Gastroesophageal sphincter (tissue), 4 donors: ENCODE measurements at regions not wholly inside any gene's neighbourhood (a gene's known extent, or its start where the extent isn't known, plus 50 kb on each side); places are given as distances from the start of the nearest gene placed in this dataset.

Experiments
- ATAC-seq: fragments of 150-250 bp; one replicate; pipeline ENCODE4 v1.9.1; 2016; ENCODE audit warnings: mild to moderate bottlenecking, moderate library complexity
- H3K27ac ChIP-seq, 4 donors: fragments of 200-600 bp; sonication (generic) in 3 of 4; 1 replicate in 3 of 4; 2 replicates in 1 of 4; pipeline ENCODE4 v1.5.1; 2016 to 2019
- H3K27me3 ChIP-seq: fragments of 200-600 bp; sonication (generic); one replicate; pipeline ENCODE4 v1.5.1; 2019
- H3K36me3 ChIP-seq, 2 donors: fragments of 200-600 bp; sonication (generic); one replicate each; pipeline ENCODE4 v1.5.1; 2019; ENCODE audit warnings: control low read depth in 1 of 2
- H3K4me1 ChIP-seq, 3 donors: fragments of 200-600 bp; sonication (generic); 1 replicate in 2 of 3; 2 replicates in 1 of 3; pipeline ENCODE4 v1.5.1; 2016 to 2019; ENCODE audit warnings: control low read depth in 2 of 3
- H3K4me3 ChIP-seq, 2 donors: fragments of 200-600 bp; sonication (generic); one replicate each; pipeline ENCODE4 v1.5.1; 2019; ENCODE audit warnings: mild to moderate bottlenecking in 1 of 2, moderate library complexity in 1 of 2
- H3K9me3 ChIP-seq, 3 donors: fragments of 200-600 bp; sonication (generic); one replicate each; pipeline ENCODE4 v1.5.1; 2017 to 2019; ENCODE audit warnings: control low read depth in 2 of 3
- EP300 ChIP-seq: sonication (generic); formaldehyde crosslinking; IDR thresholded peaks from one replicate; pipeline ENCODE4 v1.6.1; 2017; ENCODE audit warnings: antibody characterized with exemption, mild to moderate bottlenecking
- POLR2A ChIP-seq, 2 donors: fragments of 450-650 bp; IDR thresholded peaks; one replicate each; pipeline ENCODE4 v1.6.1; 2017; ENCODE audit warnings: antibody characterized with exemption in 2 of 2, mild to moderate bottlenecking in 2 of 2, moderate library complexity in 1 of 2
- POLR2AphosphoS5 ChIP-seq: sonication (generic); formaldehyde crosslinking; IDR thresholded peaks from one replicate; pipeline ENCODE4 v1.6.1; 2017; ENCODE audit warnings: antibody characterized with exemption
- WGBS, 2 donors: methylation state at CpG; one replicate each; pipeline ENCODE4 v1.1.5; 2018; ENCODE audit warnings: low coverage in 1 of 2; 5-methylcytosine and 5-hydroxymethylcytosine counted together
- TF ChIP-seq, protein P1 (sequence below), 4 experiments: fragments of 200-600 bp in 2 of 4; fragments of 450-650 bp in 2 of 4; sonication (generic) in 1 of 4; IDR thresholded peaks; one replicate each; pipeline ENCODE4 v1.5.1; 2017 to 2019; ENCODE audit warnings: antibody characterized with exemption in 4 of 4, mild to moderate bottlenecking in 2 of 4, moderate library complexity in 2 of 4

DNA sequence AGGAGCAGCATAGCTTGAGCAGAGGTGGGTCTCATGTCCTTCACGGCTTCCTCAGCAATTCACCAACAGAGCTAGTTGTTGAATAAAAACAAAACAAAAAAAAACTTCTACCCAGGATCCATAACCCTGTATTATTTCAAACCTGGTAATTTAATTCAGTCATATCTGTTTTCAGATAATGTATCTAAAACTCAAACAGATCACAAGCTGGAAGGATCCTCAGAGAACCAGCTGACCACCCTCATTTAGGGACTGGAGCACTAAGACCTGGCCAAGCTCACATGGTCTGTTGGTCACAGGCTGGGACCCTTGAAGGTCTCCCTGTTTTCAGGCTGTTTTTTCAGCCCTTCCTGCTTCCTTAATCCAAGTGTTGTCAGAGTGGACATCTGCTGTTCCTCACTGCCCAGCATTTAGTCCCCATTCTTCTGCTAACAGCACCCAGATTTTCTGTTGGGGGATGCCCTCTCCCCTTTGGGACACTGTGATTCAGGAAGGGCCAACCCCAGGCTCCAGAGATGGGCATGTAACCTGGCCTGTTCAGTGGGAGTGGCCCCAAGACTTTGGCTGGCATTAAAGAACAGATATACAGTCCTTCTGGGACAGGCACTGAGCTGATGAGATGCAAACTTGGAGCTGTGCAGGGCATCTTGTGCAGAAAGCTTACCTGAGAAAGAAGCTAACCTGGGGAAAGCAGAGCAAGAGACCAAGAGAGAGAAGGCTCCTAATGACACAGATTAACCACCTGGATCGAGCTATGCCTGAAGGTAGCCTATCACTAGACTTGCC is 78.8 kb upstream of the SPATA12 start:
- Histone ChIP-seq H3K27ac (no peak overlapping the region), H3K9me3 (no peaks in the 10 kb centered on the region), H3K4me3 (no peak overlapping the region), H3K27me3 (no peaks in the 10 kb centered on the region), H3K4me1 (peaks cover 0 to 30% (median 9%) of the 10 kb centered on the region in 3 donors), H3K36me3 (no peaks in the 10 kb centered on the region)
- TF ChIP-seq POLR2A (IDR thresholded peaks at IDR 0.05): no peak
- TF ChIP-seq EP300: no peak
- TF ChIP-seq POLR2AphosphoS5: no peak
- TF ChIP-seq, protein P1, sequence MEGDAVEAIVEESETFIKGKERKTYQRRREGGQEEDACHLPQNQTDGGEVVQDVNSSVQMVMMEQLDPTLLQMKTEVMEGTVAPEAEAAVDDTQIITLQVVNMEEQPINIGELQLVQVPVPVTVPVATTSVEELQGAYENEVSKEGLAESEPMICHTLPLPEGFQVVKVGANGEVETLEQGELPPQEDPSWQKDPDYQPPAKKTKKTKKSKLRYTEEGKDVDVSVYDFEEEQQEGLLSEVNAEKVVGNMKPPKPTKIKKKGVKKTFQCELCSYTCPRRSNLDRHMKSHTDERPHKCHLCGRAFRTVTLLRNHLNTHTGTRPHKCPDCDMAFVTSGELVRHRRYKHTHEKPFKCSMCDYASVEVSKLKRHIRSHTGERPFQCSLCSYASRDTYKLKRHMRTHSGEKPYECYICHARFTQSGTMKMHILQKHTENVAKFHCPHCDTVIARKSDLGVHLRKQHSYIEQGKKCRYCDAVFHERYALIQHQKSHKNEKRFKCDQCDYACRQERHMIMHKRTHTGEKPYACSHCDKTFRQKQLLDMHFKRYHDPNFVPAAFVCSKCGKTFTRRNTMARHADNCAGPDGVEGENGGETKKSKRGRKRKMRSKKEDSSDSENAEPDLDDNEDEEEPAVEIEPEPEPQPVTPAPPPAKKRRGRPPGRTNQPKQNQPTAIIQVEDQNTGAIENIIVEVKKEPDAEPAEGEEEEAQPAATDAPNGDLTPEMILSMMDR (IDR thresholded peaks at IDR 0.05): no peak
- 43 to 94% methylated on average over 2 of the region's 2 CpGs for WGBS, 2 donors
- no peak for ATAC-seq

DNA sequence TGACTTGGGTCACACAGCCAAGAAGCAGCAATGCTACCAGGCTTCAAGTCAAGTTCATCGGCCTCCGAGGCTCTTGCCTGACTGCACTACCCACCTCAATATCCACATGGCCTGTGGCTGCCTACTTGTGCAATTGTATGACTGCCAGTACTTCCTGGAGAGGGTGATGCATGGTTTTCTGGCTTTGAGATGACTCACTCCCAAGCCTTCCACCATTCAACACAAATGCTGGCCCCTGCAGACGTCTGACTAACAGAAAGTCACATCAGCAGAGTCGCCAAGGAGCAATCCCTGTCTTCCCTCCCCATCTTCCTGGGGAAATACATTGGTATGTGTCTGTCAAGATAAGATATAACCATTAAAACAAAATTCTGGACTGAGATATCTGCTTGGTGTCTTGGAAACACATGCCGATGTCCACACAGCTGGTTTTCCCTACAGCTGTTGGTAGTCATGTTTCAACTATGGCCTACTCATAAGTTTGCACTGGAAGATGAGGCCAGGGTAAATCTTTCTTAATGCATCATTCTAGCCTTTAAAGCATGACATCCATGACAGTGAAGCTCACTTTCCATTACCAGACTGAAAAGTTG is 79.6 kb upstream of the SPATA12 start:
- peaks cover 0 to 24% (median 7%) of the 10 kb centered on the region in 3 donors for H3K4me1 ChIP-seq
- no peaks in the 10 kb centered on the region for H3K9me3 ChIP-seq
- H3K4me3 ChIP-seq: no peak overlapping the region
- ATAC-seq: peak; percentile 83
- no peaks in the 10 kb centered on the region for H3K36me3 ChIP-seq
- H3K27ac ChIP-seq: no peak overlapping the region
- no peak for TF ChIP-seq POLR2A (IDR thresholded peaks at IDR 0.05)
- TF ChIP-seq, protein P1 (IDR thresholded peaks at IDR 0.05): no peak
- TF ChIP-seq POLR2AphosphoS5: peak; percentile 50
- no peak for TF ChIP-seq EP300
- 43 to 52% methylated on average over 3 to 5 of the region's 5 CpGs for WGBS, 2 donors
- no peaks in the 10 kb centered on the region for H3K27me3 ChIP-seq

DNA sequence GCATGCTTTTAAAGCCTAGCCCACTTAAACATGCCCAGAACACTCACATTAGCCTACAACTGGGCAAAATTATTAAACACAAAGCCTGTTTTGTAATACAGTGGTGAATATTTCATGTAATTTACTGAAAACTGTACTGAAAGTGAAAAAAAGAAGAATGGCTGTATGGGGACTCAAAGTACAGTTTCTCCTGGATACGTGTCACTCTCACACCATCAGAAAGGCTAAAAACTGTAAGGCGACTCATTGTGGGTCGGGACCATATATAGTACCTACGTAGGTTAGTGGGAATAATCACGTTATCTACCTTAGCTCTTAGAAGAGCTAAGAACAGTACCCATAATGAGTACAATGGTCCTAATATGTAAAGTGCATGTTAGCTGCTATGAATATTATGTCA is 80.2 kb upstream of the SPATA12 start:
- WGBS, 2 donors: 94% methylated on average over 5 of the region's 5 CpGs

DNA sequence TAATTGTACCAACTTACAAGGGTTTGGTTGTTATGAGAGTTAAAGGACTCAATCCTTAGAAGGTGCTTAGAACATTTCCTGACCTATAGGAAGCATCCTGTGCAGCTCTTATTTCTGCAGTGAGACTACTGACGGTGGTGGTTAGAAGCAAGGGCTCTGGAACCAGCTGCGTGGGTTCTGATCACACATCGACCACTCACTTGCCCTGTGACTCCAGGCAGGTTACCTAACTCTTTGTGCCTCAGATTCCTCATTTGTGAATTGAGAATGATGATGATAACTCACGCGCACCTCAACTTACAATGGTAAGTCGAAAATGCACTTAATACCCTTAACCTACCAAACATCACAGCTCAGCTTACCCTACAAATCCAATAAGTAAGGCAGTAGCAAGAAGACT is 80.7 kb upstream of the SPATA12 start:
- peaks cover 0 to 13% (median 3%) of the 10 kb centered on the region in 3 donors for H3K4me1 ChIP-seq
- no peak for ATAC-seq
- TF ChIP-seq, protein P1 (IDR thresholded peaks at IDR 0.05): no peak
- TF ChIP-seq POLR2AphosphoS5 (no peak), POLR2A (IDR thresholded peaks at IDR 0.05) (no peak), EP300 (no peak)
- 81 to 100% methylated on average over 3 to 5 of the region's 6 CpGs for WGBS, 2 donors
- H3K27me3 ChIP-seq: no peaks in the 10 kb centered on the region
- H3K36me3 ChIP-seq: no peaks in the 10 kb centered on the region
- no peak overlapping the region for H3K27ac ChIP-seq
- H3K4me3 ChIP-seq: no peak overlapping the region
- no peaks in the 10 kb centered on the region for H3K9me3 ChIP-seq

More for the DNA sequence above, 80.2 kb upstream of the SPATA12 start:
- Histone ChIP-seq H3K4me1 (peaks cover 0 to 18% (median 3%) of the 10 kb centered on the region in 3 donors), H3K36me3 (no peaks in the 10 kb centered on the region), H3K4me3 (no peak overlapping the region), H3K27me3 (no peaks in the 10 kb centered on the region), H3K9me3 (no peaks in the 10 kb centered on the region), H3K27ac (no peak overlapping the region)
- TF ChIP-seq POLR2A (IDR thresholded peaks at IDR 0.05) (no peak), POLR2AphosphoS5 (no peak), EP300 (no peak)
- TF ChIP-seq, protein P1 (IDR thresholded peaks at IDR 0.05): no peak
- no peak for ATAC-seq

DNA sequence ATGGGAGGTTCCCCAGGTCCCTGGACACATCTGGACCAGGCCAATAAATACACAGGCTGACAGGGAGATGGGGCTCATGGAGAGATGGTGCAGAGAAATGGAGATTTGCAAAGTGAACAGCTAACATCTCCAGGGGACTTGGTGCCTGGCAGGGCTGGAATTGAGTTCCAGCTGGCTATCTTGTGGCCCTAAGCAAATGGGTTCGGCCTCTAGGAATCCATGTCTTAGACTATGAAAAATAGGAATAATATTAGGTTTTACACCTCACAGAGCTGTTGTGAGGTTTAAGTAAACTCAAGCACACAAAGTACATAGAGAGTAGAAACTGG is 82.9 kb upstream of the SPATA12 start:
- TF ChIP-seq EP300: no peak
- TF ChIP-seq POLR2A (IDR thresholded peaks at IDR 0.05): no peak
- TF ChIP-seq, protein P1 (IDR thresholded peaks at IDR 0.05): no peak
- no peak for TF ChIP-seq POLR2AphosphoS5
- ATAC-seq: no peak
- H3K27me3 ChIP-seq: no peaks in the 10 kb centered on the region
- no peak overlapping the region for H3K4me3 ChIP-seq
- peak overlapping the region in 1 of 4 donors; percentile 20 for H3K27ac ChIP-seq
- no peaks in the 10 kb centered on the region for H3K9me3 ChIP-seq
- 100% methylated on average over 1 of the region's 1 CpG; no CpG with 5 or more reads in 1 of the 2 donors for WGBS, 2 donors
- no peaks in the 10 kb centered on the region for H3K36me3 ChIP-seq
- H3K4me1 ChIP-seq: no peaks in the 10 kb centered on the region
